Activated CD8-positive, alpha-beta T cell treated with anti-CD3 and anti-CD28 coated beads for 36 hours (primary cell): ENCODE measurements at regions not wholly inside any gene's neighbourhood (a gene's known extent, or its start where the extent isn't known, plus 50 kb on each side); places are given as distances from the start of the nearest gene placed in this dataset.

ENCODE experiments used
- ATAC-seq: fragments of 200-7000 bp; cut with Tn5 transposase; one replicate; pipeline ENCODE4 v1.10.0; 2021; ENCODE audit warnings: mild to moderate bottlenecking, moderate library complexity
- CTCF ChIA-PET: fragments of 350-600 bp; sonication (Branson Sonifier 250); formaldehyde crosslinking; loops from one replicate; lab custom pipeline; 2021; ENCODE audit warnings: antibody characterized with exemption; lab: Charles Lee
- POLR2A ChIA-PET: fragments of 350-600 bp; sonication (Branson Sonifier 250); formaldehyde crosslinking; loops from one replicate; lab custom pipeline; 2021; ENCODE audit warnings: antibody characterized with exemption; lab: Charles Lee
- DNase-seq: peaks from one replicate; pipeline ENCODE4 v3.0.0-alpha.2; 2020
- H3K27ac Mint-ChIP-seq: one replicate; pipeline ENCODE4 v1.8.0; 2021; ENCODE audit warnings: mild to moderate bottlenecking, mixed read lengths
- H3K27me3 Mint-ChIP-seq: one replicate; pipeline ENCODE4 v1.8.0; 2021; ENCODE audit warnings: mixed read lengths
- H3K36me3 Mint-ChIP-seq: one replicate; pipeline ENCODE4 v1.8.0; 2021; ENCODE audit warnings: low read depth, mixed read lengths
- H3K4me1 Mint-ChIP-seq: one replicate; pipeline ENCODE4 v1.8.0; 2021; ENCODE audit warnings: low read depth, mixed read lengths
- H3K4me3 Mint-ChIP-seq: one replicate; pipeline ENCODE4 v1.8.0; 2021; ENCODE audit warnings: mild to moderate bottlenecking, moderate library complexity, mixed read lengths
- H3K9me3 Mint-ChIP-seq: one replicate; pipeline ENCODE4 v1.8.0; 2021; ENCODE audit warnings: mixed read lengths
- CTCF ChIP-seq: fragments of 200-600 bp; IDR thresholded peaks from one replicate; pipeline ENCODE4 v1.8.0; 2022; ENCODE audit warnings: antibody characterized with exemption, mild to moderate bottlenecking
- intact Hi-C: fragments of 100-400 bp; cut with micrococcal nuclease; formaldehyde crosslinking; loops from one replicate; pipeline ENCODE4 v1.10.0; 2022

GRCh38 chr9:20188616-20189369 is 400.0 kb upstream of the SLC24A2 start:
- H3K27me3 Mint-ChIP-seq, result peaks cover 3% of the 10 kb centered on the region
- no peak for DNase-seq
- no peak overlapping the region for H3K27ac Mint-ChIP-seq
- H3K4me3 Mint-ChIP-seq, result no peak overlapping the region
- H3K4me1 Mint-ChIP-seq, result no peaks in the 10 kb centered on the region
- ChIA-PET POLR2A (interaction anchor here (1.0 kb wide), 1 partner anchor 138 kb away, joined by 3 read pairs; no protein-coding TSS in a partner anchor), CTCF (interaction anchor here (1.0 to 2.6 kb wide), 5 partner anchors 8 to 242 kb away, joined by 3 to 10 read pairs (median 4); no protein-coding TSS in a partner anchor)
- intact Hi-C loops, result no loop called here
- no peaks in the 10 kb centered on the region for H3K9me3 Mint-ChIP-seq
- TF ChIP-seq CTCF, result no peak
- no peaks in the 10 kb centered on the region for H3K36me3 Mint-ChIP-seq
- no peak for ATAC-seq

GRCh38 chr9:20187318-20187717 is 398.5 kb upstream of the SLC24A2 start:
- Mint-ChIP-seq H3K27ac (no peak overlapping the region), H3K27me3 (peaks cover 3% of the 10 kb centered on the region), H3K36me3 (no peaks in the 10 kb centered on the region), H3K4me3 (no peak overlapping the region), H3K9me3 (no peaks in the 10 kb centered on the region), H3K4me1 (no peaks in the 10 kb centered on the region)
- no peak for ATAC-seq
- ChIA-PET POLR2A (interaction anchor here (0.6 kb wide), 1 partner anchor 26 kb away, joined by 4 read pairs; no protein-coding TSS in a partner anchor), CTCF (no interaction called here)
- intact Hi-C loops, result no loop called here
- DNase-seq, result no peak
- no peak for TF ChIP-seq CTCF

- ChIA-PET POLR2A (no interaction called here), CTCF (no interaction called here)
- ATAC-seq, result no peak
- no peak for DNase-seq
- H3K27ac Mint-ChIP-seq, result no peak overlapping the region
- H3K36me3 Mint-ChIP-seq, result no peaks in the 10 kb centered on the region
- no peak for TF ChIP-seq CTCF
- H3K27me3 Mint-ChIP-seq, result peaks cover 3% of the 10 kb centered on the region
- intact Hi-C loops, result no loop called here
- no peaks in the 10 kb centered on the region for H3K9me3 Mint-ChIP-seq
- no peak overlapping the region for H3K4me3 Mint-ChIP-seq
- H3K4me1 Mint-ChIP-seq, result no peaks in the 10 kb centered on the region
These were observed 398.0 kb upstream of the SLC24A2 start for GRCh38 chr9:20186823-20187222.

GRCh38 chr9:20186231-20186630 is 397.4 kb upstream of the SLC24A2 start:
- H3K4me1 Mint-ChIP-seq, result no peaks in the 10 kb centered on the region
- no peaks in the 10 kb centered on the region for H3K9me3 Mint-ChIP-seq
- H3K36me3 Mint-ChIP-seq, result no peaks in the 10 kb centered on the region
- intact Hi-C loops, result no loop called here
- no peak for ATAC-seq
- TF ChIP-seq CTCF, result no peak
- H3K27me3 Mint-ChIP-seq, result peaks cover 3% of the 10 kb centered on the region
- no peak for DNase-seq
- POLR2A ChIA-PET, result no interaction called here
- no peak overlapping the region for H3K4me3 Mint-ChIP-seq
- CTCF ChIA-PET, result no interaction called here
- H3K27ac Mint-ChIP-seq, result no peak overlapping the region

- no peak overlapping the region for H3K4me3 Mint-ChIP-seq
- H3K4me1 Mint-ChIP-seq, result no peaks in the 10 kb centered on the region
- TF ChIP-seq CTCF, result no peak
- ChIA-PET POLR2A (no interaction called here), CTCF (no interaction called here)
- H3K36me3 Mint-ChIP-seq, result no peaks in the 10 kb centered on the region
- H3K27ac Mint-ChIP-seq, result no peak overlapping the region
- no peak for DNase-seq
- no peak for ATAC-seq
- peaks cover 3% of the 10 kb centered on the region for H3K27me3 Mint-ChIP-seq
- intact Hi-C loops, result no loop called here
- no peaks in the 10 kb centered on the region for H3K9me3 Mint-ChIP-seq
These were observed 395.7 kb upstream of the SLC24A2 start for GRCh38 chr9:20184541-20184940.
